BE2C (cell line): ENCODE measurements at regions not wholly inside any gene's neighbourhood (a gene's known extent, or its start where the extent isn't known, plus 50 kb on each side); places are given as distances from the start of the nearest gene placed in this dataset.
"Not testable (repeated sequence)": the region's sequence is repeated elsewhere in the genome, so short reads cannot be mapped to it uniquely, and the experiment has no call there.

ENCODE experiments used
- DNase-seq: peaks from one replicate; pipeline ENCODE4 v3.0.0-alpha.2; 2020
- H3K27me3 ChIP-seq: fragments of 250-450 bp; sonication (Bioruptor Pico); 2 replicates; pipeline ENCODE4 v1.5.1; 2020; ENCODE audit warnings: mild to moderate bottlenecking
- H3K36me3 ChIP-seq: fragments of 250-450 bp; sonication (Bioruptor Pico); 2 replicates; pipeline ENCODE4 v1.5.1; 2020; ENCODE audit warnings: mild to moderate bottlenecking
- H3K4me1 ChIP-seq: fragments of 250-450 bp; sonication (Bioruptor Pico); 2 replicates; pipeline ENCODE4 v1.5.1; 2020
- H3K4me3 ChIP-seq: 2 replicates; pipeline ENCODE4 v1.5.1; 2011; ENCODE audit warnings: low read depth, low read length
- H3K9me3 ChIP-seq: fragments of 250-450 bp; sonication (Bioruptor Pico); 2 replicates; pipeline ENCODE4 v1.5.1; 2020
- TF ChIP-seq, protein P1 (sequence below): IDR thresholded peaks from 2 replicates; pipeline ENCODE4 v1.5.1; 2012; ENCODE audit warnings: mild to moderate bottlenecking, low read depth, low read length

DNA sequence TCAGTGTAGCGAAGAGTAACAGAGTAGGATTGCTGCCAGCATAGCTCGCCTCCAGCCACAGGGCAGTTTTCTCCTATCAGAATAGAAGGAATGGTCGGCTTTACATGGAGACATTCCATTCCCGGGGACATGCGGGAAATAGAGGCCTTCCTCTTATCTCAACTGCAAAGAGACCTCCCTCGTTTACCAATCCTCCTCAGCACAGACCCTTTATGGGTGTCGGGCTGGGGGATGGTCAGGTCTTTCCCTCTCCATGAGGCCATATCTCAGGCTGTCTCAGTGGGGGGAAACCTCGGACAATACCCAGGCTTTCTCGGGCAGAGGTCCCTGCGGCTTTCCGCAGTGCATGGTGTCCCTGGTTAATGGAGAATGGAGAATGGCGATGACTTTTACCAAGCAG lies 285.0 kb downstream of the ASMT start:
- DNase-seq, result no peak
- TF ChIP-seq, protein P1, sequence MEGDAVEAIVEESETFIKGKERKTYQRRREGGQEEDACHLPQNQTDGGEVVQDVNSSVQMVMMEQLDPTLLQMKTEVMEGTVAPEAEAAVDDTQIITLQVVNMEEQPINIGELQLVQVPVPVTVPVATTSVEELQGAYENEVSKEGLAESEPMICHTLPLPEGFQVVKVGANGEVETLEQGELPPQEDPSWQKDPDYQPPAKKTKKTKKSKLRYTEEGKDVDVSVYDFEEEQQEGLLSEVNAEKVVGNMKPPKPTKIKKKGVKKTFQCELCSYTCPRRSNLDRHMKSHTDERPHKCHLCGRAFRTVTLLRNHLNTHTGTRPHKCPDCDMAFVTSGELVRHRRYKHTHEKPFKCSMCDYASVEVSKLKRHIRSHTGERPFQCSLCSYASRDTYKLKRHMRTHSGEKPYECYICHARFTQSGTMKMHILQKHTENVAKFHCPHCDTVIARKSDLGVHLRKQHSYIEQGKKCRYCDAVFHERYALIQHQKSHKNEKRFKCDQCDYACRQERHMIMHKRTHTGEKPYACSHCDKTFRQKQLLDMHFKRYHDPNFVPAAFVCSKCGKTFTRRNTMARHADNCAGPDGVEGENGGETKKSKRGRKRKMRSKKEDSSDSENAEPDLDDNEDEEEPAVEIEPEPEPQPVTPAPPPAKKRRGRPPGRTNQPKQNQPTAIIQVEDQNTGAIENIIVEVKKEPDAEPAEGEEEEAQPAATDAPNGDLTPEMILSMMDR, result no peak
- no peaks in the 10 kb centered on the region for H3K9me3 ChIP-seq
- no peaks in the 10 kb centered on the region for H3K27me3 ChIP-seq
- no peaks in the 10 kb centered on the region for H3K4me1 ChIP-seq
- H3K4me3 ChIP-seq, result no peak overlapping the region
- H3K36me3 ChIP-seq, result no peaks in the 10 kb centered on the region

DNA sequence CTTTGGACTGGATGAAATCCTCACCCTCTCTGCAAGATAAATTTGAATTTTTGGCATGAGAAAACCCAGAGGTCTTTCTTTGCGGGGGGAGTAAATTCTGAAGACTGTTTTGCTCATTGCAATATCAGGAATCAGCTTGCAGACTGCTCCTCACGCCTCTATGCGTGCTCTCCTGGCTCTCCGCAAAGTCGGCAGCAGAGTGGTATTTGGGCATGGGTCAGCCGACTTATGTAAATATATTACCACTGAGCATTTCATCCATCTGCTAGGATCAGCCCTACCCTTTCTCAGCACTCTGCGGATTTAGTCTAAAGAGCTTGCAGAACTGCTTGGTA lies 288.0 kb downstream of the ASMT start:
- H3K4me3 ChIP-seq, result no peak overlapping the region
- H3K36me3 ChIP-seq, result no peaks in the 10 kb centered on the region
- no peaks in the 10 kb centered on the region for H3K9me3 ChIP-seq
- no peaks in the 10 kb centered on the region for H3K4me1 ChIP-seq
- H3K27me3 ChIP-seq, result no peaks in the 10 kb centered on the region
- TF ChIP-seq, protein P1, result no peak
- DNase-seq, result no peak

DNA sequence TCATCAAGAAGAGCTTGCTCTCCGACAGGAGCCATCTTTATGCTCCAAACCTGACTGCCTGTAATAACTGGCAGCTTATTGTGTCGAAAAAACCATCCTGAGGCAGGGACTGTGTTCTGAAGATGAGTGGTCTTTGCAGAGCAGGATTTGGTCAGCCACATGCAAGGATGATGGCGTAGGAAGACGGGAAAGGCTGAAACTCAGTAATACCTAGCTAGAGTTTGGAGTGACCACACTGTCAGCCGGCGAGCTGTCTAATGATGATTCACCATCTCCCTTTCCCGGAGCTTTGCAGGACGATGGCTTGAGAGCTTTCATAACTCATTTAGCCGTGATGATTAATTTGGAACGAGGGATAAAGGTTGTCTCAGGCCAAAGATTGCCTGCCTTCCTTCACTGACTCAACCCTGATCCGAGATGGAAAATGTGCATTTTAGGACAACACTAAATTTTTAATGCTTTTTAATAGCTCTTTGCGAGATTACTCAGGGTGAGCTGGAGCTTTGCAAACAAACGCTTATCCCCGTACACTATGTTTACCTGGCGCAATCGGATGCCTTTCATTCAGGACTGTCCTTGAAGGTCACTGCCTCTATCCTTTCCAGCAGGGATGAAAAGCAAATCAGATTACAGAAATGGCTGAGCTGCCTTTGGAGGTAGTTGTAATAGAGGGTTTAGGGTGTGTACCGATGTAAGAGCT lies 288.5 kb downstream of the ASMT start:
- TF ChIP-seq, protein P1, result no peak
- Histone ChIP-seq H3K9me3 (no peaks in the 10 kb centered on the region), H3K36me3 (no peaks in the 10 kb centered on the region), H3K4me3 (no peak overlapping the region), H3K4me1 (no peaks in the 10 kb centered on the region), H3K27me3 (no peaks in the 10 kb centered on the region)
- DNase-seq, result no peak

DNA sequence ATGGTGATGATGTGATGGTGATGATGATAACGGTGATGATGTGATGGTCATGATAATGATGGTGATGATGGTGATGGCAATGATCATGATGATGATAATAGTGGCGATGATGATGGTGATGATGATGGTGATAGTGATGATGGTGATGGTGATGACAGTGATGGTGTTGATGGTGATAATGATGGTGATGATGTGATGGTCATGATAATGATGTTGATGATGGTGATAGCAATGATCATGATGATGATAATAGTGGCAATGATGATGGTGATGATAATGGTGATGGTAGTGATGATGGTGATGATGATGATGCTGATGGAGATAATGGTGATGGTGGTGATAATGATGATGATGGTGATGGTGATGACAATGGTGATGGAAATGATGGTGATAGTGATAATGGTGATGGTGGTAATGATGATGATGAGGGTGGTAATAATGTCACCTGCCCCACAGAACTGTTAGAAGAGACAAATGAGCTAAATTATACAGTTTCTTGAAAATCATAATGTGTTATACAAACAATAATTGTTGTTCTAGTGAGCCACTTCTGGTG lies 289.9 kb downstream of the ASMT start:
- no peaks in the 10 kb centered on the region for H3K36me3 ChIP-seq
- no peak for DNase-seq
- TF ChIP-seq, protein P1, result no peak

DNA sequence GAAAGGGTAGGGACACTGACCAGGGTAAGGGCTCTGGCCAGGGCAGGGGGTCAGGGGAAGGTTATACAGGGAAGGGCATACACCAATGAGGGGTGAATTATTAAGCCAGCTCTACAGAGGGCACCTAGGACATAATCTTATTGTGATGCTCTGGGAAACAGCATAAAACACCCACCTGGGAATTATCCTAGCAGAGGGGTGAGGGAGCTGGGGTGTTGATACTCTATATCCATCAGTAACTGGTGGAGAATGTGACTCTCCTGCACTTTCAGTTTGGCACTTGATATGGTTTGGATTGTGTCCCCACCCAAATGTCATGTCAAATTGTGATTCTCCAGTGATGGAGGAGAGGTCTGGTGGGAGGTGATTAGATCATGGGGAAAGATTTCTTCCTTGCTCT lies 291.2 kb downstream of the ASMT start:
- H3K27me3 ChIP-seq, result no peaks in the 10 kb centered on the region
- no peaks in the 10 kb centered on the region for H3K4me1 ChIP-seq
- no peak overlapping the region for H3K4me3 ChIP-seq
- DNase-seq, result no peak
- no peaks in the 10 kb centered on the region for H3K9me3 ChIP-seq
- H3K36me3 ChIP-seq, result no peaks in the 10 kb centered on the region
- TF ChIP-seq, protein P1, result no peak

More for the DNA sequence above, 289.9 kb downstream of the ASMT start:
- H3K27me3 ChIP-seq, result no peaks in the 10 kb centered on the region
- no peak overlapping the region for H3K4me3 ChIP-seq
- H3K9me3 ChIP-seq, result no peaks in the 10 kb centered on the region
- H3K4me1 ChIP-seq, result no peaks in the 10 kb centered on the region

DNA sequence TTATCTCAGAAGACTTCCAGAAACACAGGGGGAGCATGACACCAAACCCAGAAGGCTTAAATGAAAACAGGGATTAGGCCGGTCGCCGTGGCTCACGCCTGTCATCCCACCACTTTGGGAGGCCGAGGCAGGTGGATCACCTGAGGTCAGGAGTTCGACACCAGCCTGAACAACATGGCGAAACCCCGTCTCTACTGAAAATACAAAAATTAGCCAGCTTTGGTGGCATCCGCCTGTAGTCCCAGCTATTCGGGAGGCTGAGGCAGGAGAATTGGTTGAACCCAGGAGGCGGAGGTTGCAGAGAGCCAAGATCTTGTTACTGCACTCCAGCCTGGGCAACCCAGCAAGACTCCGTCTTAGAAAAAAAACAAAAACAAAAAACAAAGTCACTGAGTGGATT lies 294.1 kb downstream of the ASMT start:
- H3K4me3 ChIP-seq, DNase-seq, H3K36me3 ChIP-seq, H3K9me3 ChIP-seq, H3K27me3 ChIP-seq, H3K4me1 ChIP-seq: not testable (repeated sequence)
